ACHN (cell line): ENCODE measurements at regions not wholly inside any gene's neighbourhood (a gene's known extent, or its start where the extent isn't known, plus 50 kb on each side); places are given as distances from the start of the nearest gene placed in this dataset.
"Not testable (repeated sequence)": the region's sequence is repeated elsewhere in the genome, so short reads cannot be mapped to it uniquely, and the experiment has no call there.

Source experiments
- DNase-seq: peaks from one replicate; pipeline ENCODE4 v3.0.0-alpha.2; 2015
- in situ Hi-C: cut with HindIII; loops from 2 replicates; pipeline ENCODE4 v1.10.0; 2017; ENCODE audit warnings: low sequenced_read_pairs, low pct_ligation_motif_present, low pct_unique_long_range_greater_than_20kb

DNA sequence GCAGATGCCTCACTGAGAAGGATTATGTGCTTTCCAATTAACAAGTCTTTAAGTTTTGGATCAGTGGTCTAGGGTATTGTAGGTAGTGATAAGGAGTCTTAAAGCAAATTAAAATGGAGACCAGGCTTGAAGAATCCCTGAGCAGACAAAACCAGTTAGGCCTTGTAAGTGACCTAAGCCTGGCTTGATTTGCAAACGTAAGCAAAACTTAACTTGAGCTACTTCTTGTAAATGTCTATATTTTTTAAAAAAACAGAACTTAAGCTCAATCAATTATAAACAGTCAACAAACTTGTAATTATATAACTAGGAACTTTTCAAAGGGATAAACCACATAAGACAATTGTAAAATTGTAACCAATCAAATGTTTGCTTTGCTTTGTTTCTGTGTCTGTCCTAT, 72.7 kb upstream of the NALF2 start:
- DNase-seq, result no peak
- in situ Hi-C loops, result no loop called here

DNA sequence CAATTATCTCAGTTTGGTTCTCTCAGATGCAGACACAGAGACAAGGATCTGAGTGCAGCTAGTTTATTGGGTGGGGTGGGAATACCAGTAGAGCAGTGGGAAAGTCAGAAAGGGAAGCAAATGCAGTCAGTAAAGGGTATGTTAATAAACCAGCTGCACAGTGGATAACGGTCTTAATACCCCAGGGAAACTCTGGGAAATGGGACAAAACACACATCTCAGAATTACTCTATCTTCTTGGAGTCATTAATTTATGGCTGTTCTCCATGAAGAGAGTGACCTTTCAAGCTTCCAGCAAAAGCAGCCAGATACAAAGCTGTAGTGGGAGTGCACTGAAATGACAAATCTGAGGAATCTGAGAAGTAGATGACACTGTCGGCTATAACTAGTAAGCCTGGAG, 73.3 kb upstream of the NALF2 start:
- no peak for DNase-seq
- in situ Hi-C loops, result no loop called here

DNA sequence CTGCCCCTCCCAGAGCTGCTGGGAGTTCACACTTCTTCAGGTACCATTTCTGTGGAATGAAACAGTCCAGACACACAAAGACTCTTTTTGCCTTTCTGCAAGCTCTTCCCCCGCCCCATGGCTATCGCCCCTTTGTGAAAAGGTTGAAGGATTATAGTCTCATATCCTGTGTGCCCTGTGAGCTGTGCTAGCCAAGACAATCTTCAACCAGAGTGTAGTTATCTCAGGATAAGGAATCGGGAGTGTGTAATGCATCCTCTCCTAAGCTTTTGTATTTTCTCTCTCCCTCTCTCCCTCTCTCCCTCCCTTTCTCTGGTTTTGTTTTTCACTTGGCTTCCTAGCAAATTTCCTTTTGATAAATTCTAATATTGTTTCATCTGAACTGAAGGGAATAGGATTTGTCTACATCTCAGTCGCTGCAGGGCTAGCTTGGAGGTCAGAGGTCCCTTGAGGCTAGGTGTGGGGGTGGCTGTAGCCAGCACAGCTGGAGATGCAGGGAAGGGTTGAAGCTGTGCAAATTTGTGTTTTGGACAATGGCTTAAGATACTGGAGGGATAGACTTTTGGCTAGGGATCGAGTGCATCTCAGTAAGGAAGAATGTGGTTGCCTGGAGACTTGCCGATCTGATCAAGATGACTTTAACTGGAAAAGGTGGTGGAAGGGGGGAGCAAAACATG, 74.6 kb upstream of the NALF2 start:
- DNase-seq, result no peak
- in situ Hi-C loops, result no loop called here

DNA sequence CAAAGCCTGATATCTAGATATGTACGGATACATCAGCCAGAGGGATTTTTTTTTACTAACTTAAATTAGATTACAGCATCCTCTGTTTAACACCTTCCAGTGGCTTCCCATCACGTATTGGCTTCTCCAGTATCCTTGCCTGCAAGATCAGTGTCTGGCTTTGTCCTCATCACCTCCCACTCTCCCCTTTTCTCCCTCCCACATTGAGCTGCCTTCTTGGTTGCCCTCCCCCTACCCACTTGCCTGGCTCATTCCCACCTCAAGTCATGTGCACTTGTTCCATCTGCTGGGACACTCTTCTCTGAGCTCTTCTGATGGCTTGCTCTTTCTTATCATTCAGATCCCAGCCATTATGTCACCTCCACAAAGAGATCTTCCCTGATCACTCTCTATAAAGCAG, 75.9 kb upstream of the NALF2 start:
- no peak for DNase-seq
- in situ Hi-C loops, result no loop called here

DNA sequence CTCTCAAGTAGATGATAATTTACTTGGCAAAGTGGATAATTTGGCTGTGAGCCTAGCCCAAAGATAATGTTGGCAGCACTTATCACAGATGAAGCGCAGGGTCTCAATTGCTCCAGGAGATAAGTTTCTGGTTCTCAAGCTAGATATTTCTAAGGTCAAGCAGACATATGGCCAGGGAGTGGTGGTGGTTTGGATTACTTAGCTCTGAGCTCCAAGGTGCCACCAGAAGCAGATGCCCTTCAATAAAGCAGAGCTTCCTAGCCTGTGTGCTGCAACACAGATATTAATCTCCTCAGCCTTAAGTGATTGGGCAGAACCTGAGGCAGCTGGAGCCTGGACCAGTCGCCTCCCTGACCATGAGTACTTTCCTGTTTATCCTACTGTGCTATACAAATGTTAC, 79.2 kb upstream of the NALF2 start:
- DNase-seq, result no peak
- in situ Hi-C loops, result no loop called here

DNA sequence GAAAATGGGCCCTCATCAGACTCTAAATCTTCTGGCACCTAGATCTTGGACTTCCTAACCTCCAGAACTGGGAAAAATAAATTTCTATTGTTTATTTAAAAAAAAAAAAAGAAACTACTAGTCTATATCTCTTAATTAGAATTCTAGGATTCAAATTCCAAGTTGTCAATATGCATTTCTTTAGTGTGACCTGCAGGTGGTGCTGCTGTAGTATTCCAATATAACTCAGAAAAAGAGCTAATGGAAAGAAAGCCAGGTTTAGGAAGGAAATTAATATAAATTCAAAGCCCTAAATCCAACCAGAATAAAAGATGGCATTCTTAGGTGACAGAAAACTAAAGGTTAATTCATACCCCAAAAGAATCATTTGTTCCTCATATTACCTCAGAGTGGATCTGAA, 80.0 kb upstream of the NALF2 start:
- no peak for DNase-seq
- in situ Hi-C loops, result no loop called here

DNA sequence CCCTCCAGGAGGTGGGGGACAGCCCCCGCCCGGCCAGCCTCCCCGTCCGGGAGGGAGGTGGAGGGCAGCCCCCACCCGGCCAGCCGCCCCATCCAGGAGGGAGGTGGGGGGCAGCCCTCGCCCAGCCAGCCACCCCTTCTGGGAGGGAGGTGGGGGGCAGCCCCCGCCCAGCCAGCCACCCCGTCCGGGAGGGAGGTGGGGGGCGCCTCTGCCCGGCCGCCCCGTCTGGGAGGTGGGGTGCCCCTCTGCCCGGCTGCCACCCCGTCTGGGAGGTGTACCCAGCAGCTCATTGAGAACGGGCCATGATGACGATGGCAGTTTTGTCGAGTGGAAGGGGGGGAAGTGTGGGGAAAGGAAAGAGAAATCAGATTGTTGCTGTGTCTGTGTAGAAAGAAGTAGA, 81.9 kb upstream of the NALF2 start:
- in situ Hi-C loops, result not testable (repeated sequence)

DNA sequence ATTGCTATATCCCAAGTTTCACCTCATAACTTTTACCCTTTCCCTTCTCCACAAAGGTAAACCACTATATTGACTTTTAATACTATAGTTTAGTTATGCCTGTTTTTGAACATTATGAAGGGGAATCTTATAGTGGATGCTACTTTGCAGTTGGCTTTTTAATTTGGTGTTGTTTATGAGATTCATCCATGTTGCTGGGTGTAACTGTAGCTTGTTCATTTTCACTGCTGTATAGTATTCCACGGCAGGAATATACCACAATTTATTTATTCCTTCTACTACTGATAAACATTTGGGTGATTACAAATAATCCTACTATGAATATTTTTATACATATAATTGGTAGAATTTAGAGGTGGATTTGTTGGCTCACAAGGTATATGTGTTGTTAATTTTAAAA, 88.4 kb upstream of the NALF2 start:
- no peak for DNase-seq
- in situ Hi-C loops, result no loop called here

More for the DNA sequence above, 81.9 kb upstream of the NALF2 start:
- not testable (repeated sequence) for DNase-seq

DNA sequence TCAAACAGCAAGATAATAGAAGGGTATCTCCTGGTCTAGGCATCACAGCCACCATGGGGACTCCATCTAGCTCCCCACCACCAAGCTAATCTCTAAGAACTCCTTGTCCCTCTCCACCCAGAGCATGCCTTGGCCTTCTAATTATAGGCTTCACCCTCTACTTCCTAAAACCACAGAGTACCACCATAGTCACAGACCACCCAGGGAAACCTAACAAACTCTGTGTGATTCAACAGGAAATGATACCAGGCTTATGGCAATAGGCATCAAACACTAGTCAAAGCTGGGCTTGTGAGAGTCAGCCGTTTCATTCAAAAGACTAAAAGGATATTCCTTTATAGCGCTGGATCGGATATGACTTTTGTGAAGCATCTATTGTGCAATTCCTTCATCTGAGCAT, 91.5 kb upstream of the NALF2 start:
- no peak for DNase-seq

DNA sequence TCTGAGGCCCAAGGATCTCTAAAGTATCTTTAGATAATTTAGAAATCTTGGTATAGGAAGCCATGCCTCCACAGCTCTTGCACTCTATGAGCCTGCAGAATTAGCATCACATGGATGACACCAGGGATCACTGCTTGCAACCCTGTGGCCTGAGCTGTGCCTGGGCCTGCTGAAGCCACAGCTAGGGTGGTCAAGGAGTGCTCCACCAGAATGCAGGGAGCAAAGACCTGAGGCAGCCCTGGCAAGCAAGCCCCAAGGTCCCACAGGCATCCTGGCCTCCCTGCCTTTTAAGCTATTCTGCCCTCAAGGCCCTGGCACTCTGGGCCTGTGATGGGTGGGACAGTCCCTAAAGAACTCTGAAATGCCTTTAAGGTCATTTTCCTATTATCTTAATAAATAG, 105.2 kb upstream of the NALF2 start:
- no peak for DNase-seq
- in situ Hi-C loops, result no loop called here

More for the DNA sequence above, 91.5 kb upstream of the NALF2 start:
- in situ Hi-C loops, result no loop called here

DNA sequence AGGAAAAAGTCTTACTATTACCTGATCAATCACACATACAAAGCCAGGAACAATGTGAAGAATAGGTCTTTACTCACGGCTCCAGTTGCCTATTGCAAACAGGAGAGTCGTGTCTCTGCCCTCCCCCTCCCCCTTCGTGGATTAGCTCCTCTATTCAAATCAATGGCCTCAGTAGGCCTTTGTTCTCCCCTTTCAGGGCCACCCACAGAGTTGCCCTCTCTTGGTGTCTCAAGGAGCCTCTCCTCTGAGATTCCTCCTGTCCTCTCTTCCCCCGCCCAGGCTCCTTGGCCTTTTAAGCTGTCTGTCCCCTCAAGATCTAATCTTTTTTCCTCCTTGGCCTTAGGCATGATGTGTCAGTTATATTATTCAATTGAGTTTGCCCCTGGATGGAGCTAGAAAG, 107.2 kb upstream of the NALF2 start:
- in situ Hi-C loops, result no loop called here
- DNase-seq, result no peak

DNA sequence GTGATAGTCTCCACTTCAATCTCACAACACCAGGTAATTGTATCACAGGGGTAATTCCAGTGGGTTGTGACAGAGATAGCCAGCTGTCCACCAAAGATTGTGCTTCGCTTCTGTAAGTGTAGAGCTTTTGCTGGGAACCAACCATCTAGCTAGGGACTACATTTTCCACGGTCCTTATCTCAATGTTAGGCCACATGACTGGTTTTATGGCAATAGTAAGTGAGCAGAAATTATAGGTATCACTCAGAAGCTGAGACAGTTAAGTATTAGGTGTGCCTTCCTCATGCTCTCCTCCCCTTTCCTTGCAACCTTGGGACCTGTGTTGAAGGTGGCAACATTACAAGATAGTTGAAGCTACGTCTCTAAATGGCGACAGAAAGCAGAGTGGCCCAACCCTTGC, 108.8 kb upstream of the NALF2 start:
- no peak for DNase-seq
- in situ Hi-C loops, result no loop called here

DNA sequence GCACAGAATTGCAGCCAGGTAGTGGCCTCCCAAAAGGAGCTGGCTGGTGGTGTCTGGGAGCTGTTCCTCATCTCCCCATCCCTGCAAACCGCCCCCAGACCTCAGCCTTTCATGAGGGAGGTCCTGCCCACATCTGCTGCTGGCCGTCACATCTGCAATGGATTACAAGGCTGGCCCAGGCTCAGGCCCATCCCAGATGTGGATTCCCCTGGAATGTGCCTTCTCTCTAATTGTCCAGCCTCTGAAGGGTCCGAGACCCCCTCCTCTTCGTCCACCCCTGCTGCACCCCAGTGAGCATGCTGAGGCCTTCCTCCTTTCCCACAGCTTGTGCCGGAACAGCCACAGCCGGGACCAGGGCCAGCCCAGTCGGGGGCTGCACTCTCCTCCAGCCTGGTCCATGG, 115.0 kb upstream of the NALF2 start:
- no peak for DNase-seq
- in situ Hi-C loops, result no loop called here

DNA sequence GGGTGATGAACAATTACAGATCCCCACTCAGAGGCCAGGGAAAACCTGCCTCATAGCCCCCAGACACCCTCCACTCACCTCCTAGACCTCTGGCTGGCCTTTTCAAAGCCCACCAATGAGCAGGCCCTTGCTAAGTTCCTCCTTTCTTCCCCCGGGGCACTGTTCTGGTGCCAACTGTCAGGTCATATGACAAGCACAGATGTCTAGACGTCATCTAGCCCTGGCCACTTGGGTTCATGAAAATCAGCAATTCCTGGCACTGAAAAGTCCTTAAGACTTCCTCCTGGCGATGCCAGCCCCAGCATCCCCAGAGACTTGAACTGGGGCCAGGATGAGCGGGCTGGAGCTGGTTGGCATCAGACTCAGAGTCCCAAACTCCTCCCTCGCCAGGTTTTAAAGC, 115.6 kb upstream of the NALF2 start:
- no peak for DNase-seq
- in situ Hi-C loops, result no loop called here

DNA sequence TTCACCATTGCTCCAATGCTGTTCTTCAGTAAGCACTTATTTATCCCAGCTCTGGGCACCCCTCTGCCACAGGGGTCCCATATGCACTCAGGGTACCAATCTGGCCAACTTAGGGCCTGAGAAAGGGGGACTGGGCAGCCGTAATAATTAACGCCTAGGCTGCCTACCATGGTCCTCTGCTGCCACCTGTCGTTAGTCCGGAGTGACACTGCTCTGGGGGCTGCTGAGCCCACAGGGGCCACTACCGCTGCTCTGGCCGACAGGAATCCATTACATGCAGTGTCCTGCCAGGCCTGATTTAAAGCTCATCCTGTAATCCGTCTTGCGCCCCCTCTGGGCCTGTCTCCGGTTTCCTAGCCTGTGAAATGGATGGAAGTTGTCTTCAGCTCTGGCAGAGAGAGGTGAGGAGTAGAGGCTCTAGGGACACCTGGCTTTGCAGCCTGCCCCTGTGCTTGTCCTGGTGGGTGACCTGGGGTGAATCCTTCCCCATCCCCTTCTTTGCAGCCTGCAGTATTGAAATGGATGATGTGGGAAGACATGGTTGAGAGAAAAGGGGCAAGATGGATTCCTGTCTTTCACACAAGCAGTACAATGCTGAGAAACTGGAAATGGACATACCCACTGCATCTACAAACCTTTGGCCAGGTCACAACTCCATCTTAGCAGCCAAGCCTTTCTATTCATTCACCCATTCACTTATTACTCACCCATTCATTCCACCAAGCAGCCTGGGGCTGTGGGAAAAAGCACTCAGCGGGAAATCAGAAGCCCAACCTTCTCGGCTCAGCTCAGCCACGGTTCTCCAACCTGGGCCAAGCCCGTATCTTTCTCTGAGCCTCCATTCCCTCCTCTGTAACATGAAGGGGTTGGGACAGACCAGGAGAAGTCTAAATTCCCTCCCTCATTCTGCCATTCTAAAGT, 116.3 kb upstream of the NALF2 start:
- in situ Hi-C loops, result no loop called here
- DNase-seq, result peak; percentile 14

DNA sequence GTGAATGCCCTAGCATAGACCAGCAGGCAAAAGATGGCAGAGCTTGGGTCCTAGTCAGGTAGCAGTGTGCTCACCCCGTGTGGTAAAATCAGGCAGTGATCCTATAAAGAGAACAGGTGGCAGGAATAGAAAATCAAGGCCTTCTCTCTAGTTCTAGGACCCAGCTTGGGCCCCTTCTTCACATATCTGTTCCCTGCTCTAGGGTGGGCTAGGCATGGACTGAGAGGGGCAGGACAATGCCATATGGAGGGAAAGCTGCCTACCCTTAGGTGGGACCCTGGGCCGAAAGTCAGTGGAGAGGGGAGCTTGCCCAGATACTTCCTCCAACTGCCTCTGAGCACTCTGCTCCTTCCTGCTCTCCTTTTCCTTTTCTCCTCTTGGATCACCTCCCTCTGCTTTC, 117.4 kb upstream of the NALF2 start:
- in situ Hi-C loops, result no loop called here
- no peak for DNase-seq

DNA sequence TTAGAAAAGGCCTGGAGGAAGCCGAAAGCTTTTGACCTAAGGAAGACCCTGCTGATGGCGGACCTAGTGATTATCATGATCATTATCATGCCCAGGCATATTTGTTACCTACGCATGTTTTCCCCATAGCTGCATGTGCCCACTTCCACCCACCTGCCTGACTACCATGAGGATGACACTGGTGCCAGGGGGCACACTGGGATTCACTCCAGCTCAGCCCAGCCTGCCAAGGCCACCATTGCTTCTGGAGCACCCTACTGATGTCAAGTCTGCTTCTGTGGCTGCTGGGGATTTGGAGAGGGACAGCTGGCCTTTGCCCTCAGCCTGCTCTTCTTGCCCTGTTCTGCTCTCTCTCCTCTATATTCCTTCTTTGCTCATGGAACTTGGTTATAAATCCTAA, 124.7 kb upstream of the NALF2 start:
- DNase-seq, result no peak
- in situ Hi-C loops, result no loop called here

DNA sequence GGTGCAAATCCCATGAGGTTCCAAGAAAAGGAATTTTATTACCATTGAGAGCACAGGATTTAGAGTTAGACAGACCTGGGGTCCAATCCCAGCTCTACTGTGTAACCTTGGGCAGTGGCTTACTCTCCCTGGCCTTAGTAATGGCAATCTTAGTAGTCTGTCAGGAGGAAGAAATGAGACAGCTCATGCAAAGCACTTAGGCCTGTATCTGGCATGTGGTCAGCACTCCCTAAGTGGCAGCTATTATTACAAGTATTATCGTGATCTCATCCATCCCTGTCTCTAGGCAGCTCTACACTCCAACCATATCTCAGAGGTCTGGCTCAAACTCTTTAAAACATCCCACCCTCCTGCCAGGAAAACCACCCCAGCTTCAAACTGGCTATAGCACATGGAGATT, 129.6 kb upstream of the NALF2 start:
- in situ Hi-C loops, result no loop called here
- no peak for DNase-seq

DNA sequence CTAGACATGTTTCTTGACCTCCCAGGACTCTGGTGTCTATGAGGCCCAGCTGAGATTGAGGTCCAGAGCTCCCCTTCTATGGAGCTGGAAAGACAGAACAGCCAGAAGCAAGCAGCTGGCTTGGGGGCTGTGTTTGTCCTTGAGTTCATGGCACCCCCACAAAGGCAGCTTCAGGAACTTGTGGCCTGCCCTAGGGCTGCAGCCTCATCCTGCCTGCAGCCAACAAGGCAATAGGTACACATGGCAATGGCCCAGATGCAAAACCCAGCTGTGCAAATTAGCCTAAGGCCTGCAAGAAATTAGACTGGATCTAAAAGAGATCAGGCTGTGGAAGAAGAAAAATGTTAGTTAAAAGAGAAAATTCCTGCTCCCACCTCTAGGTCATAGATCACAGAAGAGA, 131.7 kb upstream of the NALF2 start:
- no peak for DNase-seq
- in situ Hi-C loops, result no loop called here

DNA sequence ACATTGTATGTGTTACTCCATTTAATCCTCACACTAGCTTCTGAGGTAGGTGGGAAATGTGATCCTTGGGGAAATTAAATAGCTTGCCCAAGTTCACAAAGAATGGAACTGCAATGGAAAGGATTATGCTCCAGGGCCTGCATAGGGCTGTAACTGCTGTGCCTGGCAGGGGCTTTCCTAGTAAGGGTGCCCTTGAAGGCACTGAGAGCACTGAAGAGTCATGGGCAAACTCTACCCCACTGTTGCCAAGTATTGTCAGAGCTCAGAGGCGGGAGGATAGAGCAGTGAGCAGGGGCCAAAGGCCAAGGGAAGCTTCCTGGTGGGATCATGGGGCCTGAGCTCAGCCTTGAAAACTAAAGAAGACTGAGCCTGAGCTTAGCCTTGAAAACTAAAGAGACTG, 133.0 kb upstream of the NALF2 start:
- in situ Hi-C loops, result no loop called here
- no peak for DNase-seq
